PC-3 (cell line): ENCODE measurements at regions not wholly inside any gene's neighbourhood (a gene's known extent, or its start where the extent isn't known, plus 50 kb on each side); places are given as distances from the start of the nearest gene placed in this dataset.

Experiments
- ATAC-seq: fragments of 200-7000 bp; cut with Tn5 transposase; 2 replicates; pipeline ENCODE4 v1.9.1; 2020; ENCODE audit warnings: mild to moderate bottlenecking, moderate library complexity
- BruUV-seq: library from RNA; stranded (reverse); fragments of 400-500 nt; replicated peaks from 2 replicates; lab custom pipeline; 2021; lab: Mats Ljungman, UMichigan
- CTCF ChIA-PET: fragments of 300-600 bp; sonication (Branson Sonifier 250); formaldehyde crosslinking; loops from one replicate; lab custom pipeline; 2022; ENCODE audit warnings: antibody characterized with exemption; lab: Charles Lee
- POLR2A ChIA-PET: fragments of 300-600 bp; sonication (Branson Sonifier 250); formaldehyde crosslinking; loops from one replicate; lab custom pipeline; 2022; ENCODE audit warnings: antibody characterized with exemption; ENCODE audit not compliant: unreplicated experiment; lab: Charles Lee
- DNase-seq: peaks from one replicate; pipeline ENCODE4 v3.0.0-alpha.2; 2015
- H2AFZ ChIP-seq: fragments of 300-600 bp; sonication (generic); 2 replicates; pipeline ENCODE4 v1.6.0; 2016; ENCODE audit warnings: antibody characterized with exemption, low read length
- H3F3A ChIP-seq: fragments of 300-600 bp; sonication (generic); one replicate; pipeline ENCODE4 v1.6.0; 2017; ENCODE audit warnings: antibody characterized with exemption, low read length, control low read depth, mild to moderate bottlenecking; ENCODE audit not compliant: unreplicated experiment
- H3K27ac ChIP-seq: fragments of 300-600 bp; sonication (generic); 2 replicates; pipeline ENCODE4 v1.5.1; 2016; ENCODE audit warnings: mild to moderate bottlenecking, low read length
- H3K27me3 ChIP-seq: fragments of 300-600 bp; sonication (generic); 2 replicates; pipeline ENCODE4 v1.6.1; 2016; ENCODE audit warnings: low read length, mixed read lengths
- H3K36me3 ChIP-seq: fragments of 300-600 bp; sonication (generic); 2 replicates; pipeline ENCODE4 v1.6.1; 2016; ENCODE audit warnings: low read depth, mixed run types, low read length, mixed read lengths
- H3K4me1 ChIP-seq: fragments of 300-600 bp; sonication (generic); 2 replicates; pipeline ENCODE4 v1.5.1; 2016; ENCODE audit warnings: low read length; ENCODE audit not compliant: insufficient read depth
- H3K4me2 ChIP-seq: fragments of 300-600 bp; sonication (generic); 2 replicates; pipeline ENCODE4 v1.6.0; 2016; ENCODE audit warnings: low read length
- H3K4me3 ChIP-seq: fragments of 300-600 bp; sonication (generic); 2 replicates; pipeline ENCODE4 v1.5.1; 2016; ENCODE audit warnings: mild to moderate bottlenecking, low read length, mixed read lengths
- H3K79me2 ChIP-seq: fragments of 300-600 bp; sonication (generic); 2 replicates; pipeline ENCODE4 v1.6.1; 2017; ENCODE audit warnings: low read length, mixed read lengths
- H3K9ac ChIP-seq: fragments of 300-600 bp; sonication (generic); 2 replicates; pipeline ENCODE4 v1.6.0; 2016; ENCODE audit warnings: mild to moderate bottlenecking, low read length
- H3K9me2 ChIP-seq: fragments of 300-600 bp; sonication (generic); replicated peaks from 2 replicates; pipeline ENCODE4 v1.6.1; 2016; ENCODE audit warnings: mixed run types, low read length, mixed read lengths
- H3K9me3 ChIP-seq: fragments of 300-600 bp; sonication (generic); 2 replicates; pipeline ENCODE4 v1.6.1; 2016; ENCODE audit warnings: low read length, mixed read lengths
- H4K20me1 ChIP-seq: fragments of 300-600 bp; sonication (generic); 2 replicates; pipeline ENCODE4 v1.6.1; 2016; ENCODE audit warnings: low read length, mixed read lengths
- EZH2 ChIP-seq: fragments of 300-600 bp; sonication (generic); IDR thresholded peaks from one replicate; pipeline ENCODE4 v1.6.1; 2017; ENCODE audit warnings: antibody characterized with exemption, mild to moderate bottlenecking, low read length; ENCODE audit not compliant: unreplicated experiment
- EZH2phosphoT487 ChIP-seq: fragments of 300-600 bp; sonication (generic); IDR thresholded peaks from 2 replicates; pipeline ENCODE4 v1.6.1; 2018; ENCODE audit warnings: mild to moderate bottlenecking, antibody characterized with exemption, low read length, borderline replicate concordance
- intact Hi-C: fragments of 100-400 bp; cut with micrococcal nuclease; formaldehyde crosslinking; loops from 2 replicates; pipeline ENCODE4 v1.9.0; 2023
- TF ChIP-seq, protein P1 (sequence below): fragments of 300-600 bp; sonication (generic); conservative IDR thresholded peaks from 2 replicates; pipeline ENCODE4 v1.5.1; 2017; ENCODE audit warnings: antibody characterized with exemption, low read depth, mild to moderate bottlenecking, low read length

GRCh38 chr3:147812186-147812911 lies 403.2 kb downstream of the ZIC1 start:
- ChIA-PET CTCF (no interaction called here), POLR2A (no interaction called here)
- Histone ChIP-seq H3K9ac (no peak overlapping the region), H3K36me3 (no peaks in the 10 kb centered on the region), H3K9me3 (no peaks in the 10 kb centered on the region), H4K20me1 (no peaks in the 10 kb centered on the region), H3F3A (no peaks in the 10 kb centered on the region), H3K27ac (no peak overlapping the region), H3K27me3 (peaks cover 13% of the 10 kb centered on the region; the same call in 1 of the 2 replicates), H3K9me2 (no peaks in the 10 kb centered on the region), H3K79me2 (no peaks in the 10 kb centered on the region), H3K4me2 (no peak overlapping the region), H3K4me3 (no peak overlapping the region), H3K4me1 (no peaks in the 10 kb centered on the region), H2AFZ (no peak overlapping the region)
- intact Hi-C loops: no loop called here
- no TSS peak for BruUV-seq
- TF ChIP-seq EZH2phosphoT487 (no peak), EZH2 (no peak)
- TF ChIP-seq, protein P1, sequence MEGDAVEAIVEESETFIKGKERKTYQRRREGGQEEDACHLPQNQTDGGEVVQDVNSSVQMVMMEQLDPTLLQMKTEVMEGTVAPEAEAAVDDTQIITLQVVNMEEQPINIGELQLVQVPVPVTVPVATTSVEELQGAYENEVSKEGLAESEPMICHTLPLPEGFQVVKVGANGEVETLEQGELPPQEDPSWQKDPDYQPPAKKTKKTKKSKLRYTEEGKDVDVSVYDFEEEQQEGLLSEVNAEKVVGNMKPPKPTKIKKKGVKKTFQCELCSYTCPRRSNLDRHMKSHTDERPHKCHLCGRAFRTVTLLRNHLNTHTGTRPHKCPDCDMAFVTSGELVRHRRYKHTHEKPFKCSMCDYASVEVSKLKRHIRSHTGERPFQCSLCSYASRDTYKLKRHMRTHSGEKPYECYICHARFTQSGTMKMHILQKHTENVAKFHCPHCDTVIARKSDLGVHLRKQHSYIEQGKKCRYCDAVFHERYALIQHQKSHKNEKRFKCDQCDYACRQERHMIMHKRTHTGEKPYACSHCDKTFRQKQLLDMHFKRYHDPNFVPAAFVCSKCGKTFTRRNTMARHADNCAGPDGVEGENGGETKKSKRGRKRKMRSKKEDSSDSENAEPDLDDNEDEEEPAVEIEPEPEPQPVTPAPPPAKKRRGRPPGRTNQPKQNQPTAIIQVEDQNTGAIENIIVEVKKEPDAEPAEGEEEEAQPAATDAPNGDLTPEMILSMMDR: no peak
- DNase-seq (no peak), ATAC-seq (no peak)

DNA sequence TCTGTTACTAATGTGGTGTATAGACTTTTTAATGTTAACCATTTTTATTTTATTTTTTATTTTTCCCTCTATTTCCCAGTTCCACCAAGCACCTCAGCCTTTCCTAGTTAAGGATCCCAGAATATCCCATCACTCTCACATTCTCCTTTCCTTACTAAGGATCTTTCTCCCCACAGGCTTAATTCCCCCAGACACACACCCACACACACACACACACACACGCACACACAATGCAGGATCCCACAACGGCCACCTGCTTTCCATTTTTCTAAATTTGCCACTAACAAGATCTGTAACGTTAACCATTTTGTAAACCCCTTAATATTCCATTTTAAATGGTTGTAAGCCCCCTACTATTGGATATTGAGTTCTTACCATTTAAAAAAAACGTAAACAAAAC lies 404.1 kb downstream of the ZIC1 start:
- no peaks in the 10 kb centered on the region for H4K20me1 ChIP-seq
- ChIA-PET POLR2A (no interaction called here), CTCF (no interaction called here)
- no peak overlapping the region for H3K9ac ChIP-seq
- BruUV-seq: no TSS peak
- no peak overlapping the region for H3K4me2 ChIP-seq
- H3K27me3 ChIP-seq: peaks cover 8% of the 10 kb centered on the region; the same call in 1 of the 2 replicates
- H3K4me1 ChIP-seq: no peaks in the 10 kb centered on the region
- H3K4me3 ChIP-seq: no peak overlapping the region
- H2AFZ ChIP-seq: no peak overlapping the region
- no peaks in the 10 kb centered on the region for H3F3A ChIP-seq
- no peaks in the 10 kb centered on the region for H3K9me3 ChIP-seq
- H3K79me2 ChIP-seq: no peaks in the 10 kb centered on the region
- ATAC-seq: no peak
- intact Hi-C loops: no loop called here
- DNase-seq: no peak
- TF ChIP-seq, protein P1: no peak
- TF ChIP-seq EZH2: no peak
- no peak for TF ChIP-seq EZH2phosphoT487
- no peak overlapping the region for H3K27ac ChIP-seq
- H3K9me2 ChIP-seq: no peaks in the 10 kb centered on the region
- H3K36me3 ChIP-seq: no peaks in the 10 kb centered on the region

- H3K9me2 ChIP-seq: no peaks in the 10 kb centered on the region
- no peaks in the 10 kb centered on the region for H4K20me1 ChIP-seq
- H3K27ac ChIP-seq: no peak overlapping the region
- no peaks in the 10 kb centered on the region for H3K27me3 ChIP-seq
- intact Hi-C loops: no loop called here
- BruUV-seq: no TSS peak
- peak; percentile 43 for DNase-seq
- no peaks in the 10 kb centered on the region for H3K36me3 ChIP-seq
- no peak for ATAC-seq
- no peak overlapping the region for H3K4me3 ChIP-seq
- no peaks in the 10 kb centered on the region for H3K79me2 ChIP-seq
- no peaks in the 10 kb centered on the region for H3K4me1 ChIP-seq
- TF ChIP-seq, protein P1: no peak
- no peak for TF ChIP-seq EZH2phosphoT487
- TF ChIP-seq EZH2: no peak
- CTCF ChIA-PET: no interaction called here
- peak overlapping the region; percentile 27; the same call in 1 of the 2 replicates for H3K4me2 ChIP-seq
- H3F3A ChIP-seq: no peaks in the 10 kb centered on the region
- no peak overlapping the region for H3K9ac ChIP-seq
- H3K9me3 ChIP-seq: no peaks in the 10 kb centered on the region
- POLR2A ChIA-PET: no interaction called here
- H2AFZ ChIP-seq: 0 out of 2 replicates have a peak overlapping the region, but pooled peaks have one; percentile 14
Observed at GRCh38 chr3:147816752-147817151, 407.6 kb downstream of the ZIC1 start.
